ENCODE measurements at regions not wholly inside any gene's neighbourhood (a gene's known extent, or its start where the extent isn't known, plus 50 kb on each side); places are given as distances from the start of the nearest gene placed in this dataset.
A peak's percentile ranks its signal among the peaks of the same experiment; 100 is the strongest.
"Not testable (repeated sequence)": the region's sequence is repeated elsewhere in the genome, so short reads cannot be mapped to it uniquely, and the experiment has no call there.

DNA sequence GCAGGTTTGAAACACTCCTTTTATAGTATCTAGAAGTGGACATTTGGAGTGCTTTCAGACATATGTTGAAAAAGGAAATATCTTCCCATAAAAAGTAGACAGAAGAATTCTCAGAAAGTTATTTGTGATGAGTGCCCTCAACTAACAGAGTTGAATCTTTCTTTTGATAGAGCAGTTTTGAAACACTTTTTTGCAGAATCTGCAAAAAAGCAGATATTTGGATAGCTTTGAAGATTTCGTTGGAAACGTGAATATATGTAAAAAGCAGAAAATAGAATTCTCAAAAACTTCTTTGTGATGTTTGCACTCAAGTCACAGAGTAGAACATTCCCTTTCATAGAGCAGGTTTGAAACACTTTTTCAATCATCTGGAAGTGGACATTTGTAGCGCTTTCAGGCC is 676.4 kb upstream of the ZNF337 start:
- DNase-seq: not testable (repeated sequence)

DNA sequence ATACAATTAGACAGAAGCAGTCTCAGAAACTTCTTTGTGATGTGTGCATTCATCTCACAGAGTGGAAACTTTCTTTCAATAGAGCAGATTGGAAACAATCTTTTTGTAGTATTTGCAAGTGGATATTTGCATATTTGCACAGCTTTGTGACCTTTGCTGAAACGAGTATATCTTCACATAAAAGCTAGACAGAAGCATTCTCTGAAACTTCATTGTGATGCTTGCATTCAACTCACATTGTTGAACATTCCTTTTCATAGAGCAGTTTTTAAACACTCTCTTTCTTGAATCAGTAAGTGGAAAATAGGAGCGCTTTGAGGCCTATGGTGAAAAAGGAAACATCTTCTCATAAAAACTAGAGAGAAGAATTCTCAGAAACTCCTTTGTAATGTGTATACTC is 657.9 kb upstream of the ZNF337 start:
- no peak for DNase-seq

DNA sequence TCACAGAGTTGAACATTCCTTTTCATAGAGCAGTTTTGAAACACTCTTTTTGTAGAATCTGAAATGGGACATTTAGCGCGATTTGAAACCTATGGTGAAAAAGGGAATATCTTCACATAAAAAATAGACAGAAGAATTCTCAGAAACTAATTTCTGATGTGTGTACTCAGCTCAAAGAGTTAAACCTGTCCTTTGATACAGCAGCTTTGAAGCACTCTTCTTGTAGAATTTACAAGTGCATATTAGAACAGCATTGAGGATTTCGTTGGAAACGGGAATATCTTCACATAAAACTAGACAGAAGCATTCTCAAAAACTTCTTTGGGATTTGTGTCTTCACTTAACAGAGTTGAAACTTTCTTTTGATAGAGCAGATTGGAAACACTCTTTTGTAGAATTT is 650.7 kb upstream of the ZNF337 start:
- DNase-seq: no peak

DNA sequence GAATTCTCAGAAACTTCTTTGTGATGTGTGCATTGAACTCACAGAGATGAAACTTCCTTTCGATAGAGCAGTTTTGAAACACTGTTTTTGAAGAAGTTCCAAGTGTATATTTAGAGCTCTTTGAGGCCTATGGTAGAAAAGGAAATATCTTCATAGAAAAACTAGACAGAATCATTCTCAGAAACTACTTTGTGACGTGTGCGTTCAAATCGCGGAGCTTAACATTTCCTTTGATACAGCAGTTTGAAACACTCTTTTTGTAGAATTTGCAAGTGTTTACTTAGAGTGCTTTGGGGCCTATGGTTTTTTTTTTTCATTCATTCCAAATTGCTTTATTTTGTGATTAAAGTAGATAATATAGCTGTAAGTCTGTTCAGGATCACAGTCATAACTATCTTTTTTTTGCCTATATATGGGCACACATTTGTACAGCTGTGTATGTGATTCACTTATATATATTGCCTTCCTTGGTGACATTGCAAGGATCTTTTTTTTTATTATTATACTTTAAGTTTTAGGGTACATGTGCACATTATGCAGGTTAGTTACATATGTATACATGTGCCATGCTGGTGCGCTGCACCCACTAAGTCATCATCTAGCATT is 643.9 kb upstream of the ZNF337 start:
- DNase-seq: not testable (repeated sequence)

DNA sequence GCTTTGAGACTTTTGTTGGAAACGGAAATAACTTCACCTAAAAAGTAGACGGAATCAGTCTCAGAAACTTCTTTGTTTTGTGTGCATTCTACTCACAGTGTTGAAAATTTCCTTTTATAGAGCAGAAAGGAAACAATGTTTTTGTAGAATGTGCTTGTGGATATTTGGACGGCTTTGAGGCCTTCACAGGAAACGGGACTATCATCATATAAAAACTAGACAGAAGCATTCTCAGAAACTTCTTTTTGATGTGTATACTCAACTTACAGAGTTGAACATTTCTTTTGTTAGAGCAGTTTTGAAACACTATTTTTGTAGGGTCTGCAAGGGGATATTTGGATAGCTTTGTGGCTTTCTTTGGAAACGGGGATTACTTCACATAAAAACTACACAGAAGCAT is 627.5 kb upstream of the ZNF337 start:
- DNase-seq: no peak

DNA sequence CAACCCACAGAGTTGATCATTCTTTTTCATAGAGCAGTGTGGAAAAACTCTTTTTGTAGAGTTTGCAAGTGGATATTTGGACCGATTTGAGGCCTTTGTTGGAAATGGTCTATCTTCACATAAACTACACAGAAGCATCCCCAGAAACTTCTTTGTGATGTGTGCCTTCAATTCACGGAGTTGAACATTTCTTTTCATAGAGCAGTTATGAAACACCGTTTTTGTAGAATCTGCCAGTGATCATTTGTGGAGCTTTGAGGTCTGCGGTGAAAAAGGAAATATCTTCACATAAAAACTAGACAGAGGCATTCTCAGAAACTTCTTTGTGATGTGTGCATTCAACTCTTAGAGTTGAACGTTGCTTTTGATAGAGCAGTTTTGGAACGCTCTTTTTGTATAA is 618.4 kb upstream of the ZNF337 start:
- DNase-seq: no peak

DNA sequence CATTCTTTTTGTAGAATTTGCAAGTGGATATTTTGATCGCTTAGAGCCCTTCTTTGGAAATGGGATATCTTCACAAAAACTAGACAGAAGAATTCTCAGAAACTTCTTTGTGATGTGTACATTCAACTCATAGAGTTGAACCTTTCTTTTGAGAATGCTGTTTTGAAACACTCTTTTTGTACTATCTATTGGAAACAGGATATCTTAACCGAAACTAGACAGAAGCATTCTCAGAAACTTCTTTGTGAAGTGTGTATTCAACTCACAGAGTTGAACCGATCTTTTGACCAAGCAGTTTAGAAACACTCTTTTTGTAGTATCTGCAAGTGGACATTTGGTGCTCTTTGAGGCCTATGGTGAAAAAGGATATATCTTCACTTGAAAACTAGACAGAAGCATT is 613.1 kb upstream of the ZNF337 start:
- not testable (repeated sequence) for DNase-seq

DNA sequence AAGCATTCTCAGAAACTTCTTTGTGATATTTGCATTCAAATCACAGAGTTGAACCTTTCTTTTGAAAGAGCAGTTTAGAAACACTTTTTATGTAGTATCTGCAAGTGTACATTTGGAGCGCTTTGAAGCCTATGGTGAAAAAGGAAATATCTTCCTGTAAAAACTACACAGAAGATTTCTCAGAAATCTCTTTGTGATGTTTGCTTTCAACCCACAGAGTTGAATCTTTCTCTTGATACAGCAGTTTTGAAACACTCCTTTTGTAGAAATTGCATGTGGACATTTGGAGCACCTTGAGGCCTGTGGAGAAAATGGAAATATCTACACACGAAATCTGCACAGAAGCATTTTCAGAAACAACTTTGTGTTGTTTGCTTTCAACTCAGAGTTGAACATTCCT is 612.3 kb upstream of the ZNF337 start:
- DNase-seq: no peak

DNA sequence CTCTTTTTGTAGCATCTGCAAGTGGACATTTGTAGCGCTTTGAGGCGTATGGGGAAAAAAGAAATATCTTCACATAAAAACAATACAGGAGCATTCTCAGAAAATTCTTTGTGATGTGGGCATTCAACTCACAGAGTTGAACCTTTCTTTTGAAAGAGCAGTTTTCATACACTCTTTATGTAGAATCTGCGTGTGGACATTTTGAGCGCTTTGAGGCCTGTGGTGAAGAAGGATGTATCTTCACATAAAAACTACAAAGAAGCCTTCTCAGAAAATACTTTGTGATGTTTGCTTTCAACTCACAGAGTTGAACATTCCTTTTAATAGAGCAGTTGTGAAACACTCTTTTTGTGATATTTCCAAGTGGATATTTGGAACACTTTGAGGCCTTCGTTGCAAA is 598.4 kb upstream of the ZNF337 start:
- no peak for DNase-seq

DNA sequence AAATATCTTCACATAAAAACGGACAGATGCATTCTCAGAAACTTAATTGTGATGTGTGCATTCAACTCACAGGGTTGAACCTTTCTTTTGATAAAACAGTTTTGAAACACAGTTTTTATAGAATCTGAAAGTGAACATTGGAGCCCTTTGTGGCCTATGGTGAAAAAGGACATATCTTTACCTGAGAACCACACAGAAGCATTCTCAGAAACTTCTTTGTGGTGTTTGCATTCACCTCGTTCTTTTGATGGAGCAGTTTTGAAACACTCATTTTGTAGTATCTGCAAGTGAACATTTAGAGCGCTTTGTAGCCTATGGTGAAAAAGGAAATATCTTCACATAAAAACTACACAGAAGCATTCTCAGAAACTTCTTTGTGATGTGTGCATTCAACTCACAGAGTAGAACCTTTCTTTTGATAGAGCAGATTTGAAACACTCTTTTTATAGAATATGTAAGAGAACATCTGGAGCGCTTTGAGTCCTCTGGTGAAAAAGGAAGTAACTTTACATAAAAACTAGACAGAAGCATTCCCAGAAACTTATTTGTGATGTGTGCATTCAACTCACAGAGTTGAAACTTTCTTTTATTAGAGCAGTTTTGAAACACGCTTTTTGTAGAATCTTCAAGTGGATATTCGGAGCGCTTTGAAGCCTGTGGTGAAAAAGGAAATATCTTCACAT is 591.9 kb upstream of the ZNF337 start:
- DNase-seq: not testable (repeated sequence)

DNA sequence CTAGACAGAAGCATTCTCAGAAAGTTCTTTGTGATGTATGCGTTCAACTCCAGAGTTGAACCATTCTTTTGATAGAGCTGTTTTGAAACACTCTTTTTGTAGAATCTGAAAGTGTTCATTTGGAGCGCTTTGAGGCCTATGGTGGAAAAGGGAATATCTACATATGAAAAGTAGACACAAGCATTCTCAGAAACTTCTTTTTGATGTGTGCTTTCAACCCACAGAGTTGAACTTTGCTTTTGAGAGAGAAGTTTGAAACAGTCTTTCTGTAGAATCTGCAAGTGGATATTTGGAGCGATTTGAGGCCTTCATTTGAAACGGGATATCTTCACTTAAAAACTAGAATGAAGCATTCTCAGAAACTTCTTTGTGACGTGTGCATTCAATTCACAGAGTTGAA is 582.6 kb upstream of the ZNF337 start:
- no peak for DNase-seq

DNA sequence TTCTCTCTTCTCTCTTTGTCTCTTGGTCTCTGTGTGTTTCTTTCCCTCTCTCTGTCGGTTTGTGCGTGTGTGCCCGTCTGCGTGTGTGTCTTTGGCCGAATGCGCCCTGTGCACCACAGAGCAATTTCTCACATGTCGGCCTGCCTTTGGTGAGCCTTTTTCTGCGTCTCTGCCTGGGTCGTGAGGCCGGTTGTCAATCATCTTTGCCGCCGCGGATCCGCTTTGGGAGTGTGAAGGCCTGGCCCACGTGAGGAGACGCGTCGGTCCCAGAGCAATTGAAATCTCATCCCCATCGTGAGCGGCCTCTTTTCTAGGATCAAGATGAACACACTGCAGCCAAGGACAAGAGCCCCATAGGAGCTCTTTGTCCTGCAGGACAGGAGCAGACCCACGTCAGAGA is 580.7 kb upstream of the ZNF337 start:
- no peak for DNase-seq

DNA sequence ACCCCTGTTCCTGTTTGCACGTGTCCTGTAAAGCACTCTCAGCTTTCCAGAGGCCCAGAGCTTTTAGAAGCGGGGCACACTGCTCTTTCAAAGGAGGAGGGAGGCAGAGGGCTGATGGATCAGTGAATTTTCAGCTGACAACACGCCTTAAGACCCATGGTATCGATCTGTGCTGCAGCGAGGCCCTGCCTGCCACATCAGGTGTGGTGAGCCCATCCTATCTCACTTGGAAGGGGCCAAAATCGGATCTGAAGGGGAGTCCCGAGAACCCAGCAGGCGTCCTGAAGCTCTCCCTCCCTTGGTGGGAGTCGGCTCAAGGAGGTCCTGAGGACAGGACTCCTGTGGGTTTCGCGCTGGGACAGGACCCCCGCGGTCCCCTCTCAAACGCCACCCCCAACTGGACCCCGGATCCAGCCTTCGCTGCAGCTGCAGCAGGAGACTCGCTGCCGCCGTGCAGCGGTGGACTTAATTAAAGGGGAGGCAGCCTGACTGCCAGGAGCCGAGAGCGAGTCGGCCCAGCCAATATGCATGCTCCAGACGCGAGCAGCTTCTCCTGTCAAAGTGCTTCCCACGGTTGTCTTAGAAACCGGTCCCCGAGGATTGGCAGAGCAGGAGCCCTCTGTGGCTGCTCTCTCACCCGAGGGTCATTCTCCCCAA is 580.0 kb upstream of the ZNF337 start:
- peak; percentile 10 for DNase-seq

DNA sequence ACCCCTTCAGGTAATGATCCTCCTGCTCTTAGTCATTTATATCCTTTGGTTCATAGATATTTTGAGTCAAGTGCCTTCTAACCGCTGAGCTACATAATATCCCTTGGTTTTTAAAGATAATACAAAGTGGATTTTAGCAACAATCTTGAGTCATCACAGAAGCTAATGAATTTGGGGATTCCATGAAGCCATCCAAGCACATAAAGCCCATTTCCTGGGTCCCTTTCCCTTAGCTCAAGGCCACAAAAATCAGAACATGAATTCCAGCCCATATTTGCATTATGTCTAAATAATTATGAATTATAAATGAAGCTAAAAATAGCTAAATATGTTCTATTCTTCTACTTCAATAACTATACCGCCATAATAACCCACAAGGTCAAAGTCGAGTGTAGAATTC is 572.1 kb upstream of the ZNF337 start:
- DNase-seq: not testable (repeated sequence)

DNA sequence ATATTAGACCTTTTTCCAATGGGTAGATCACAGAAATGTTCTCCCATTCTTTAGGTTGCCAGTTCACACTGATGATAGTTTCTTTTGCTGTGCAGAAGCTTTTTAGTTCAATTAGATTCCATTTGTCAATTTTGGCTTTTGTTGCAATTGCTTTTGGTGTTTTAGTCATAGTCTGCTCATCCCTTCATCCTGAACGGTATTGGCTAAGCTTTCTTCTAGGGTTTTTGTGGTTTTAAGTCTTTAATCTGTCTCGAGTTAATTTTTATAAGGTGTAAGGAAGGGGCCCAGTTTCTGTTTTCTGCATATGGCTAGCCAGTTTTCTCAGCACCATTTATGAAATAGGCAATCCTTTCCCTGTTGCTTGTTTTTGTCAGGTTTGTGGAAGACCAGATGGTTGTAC is 564.3 kb upstream of the ZNF337 start:
- DNase-seq: not testable (repeated sequence)

DNA sequence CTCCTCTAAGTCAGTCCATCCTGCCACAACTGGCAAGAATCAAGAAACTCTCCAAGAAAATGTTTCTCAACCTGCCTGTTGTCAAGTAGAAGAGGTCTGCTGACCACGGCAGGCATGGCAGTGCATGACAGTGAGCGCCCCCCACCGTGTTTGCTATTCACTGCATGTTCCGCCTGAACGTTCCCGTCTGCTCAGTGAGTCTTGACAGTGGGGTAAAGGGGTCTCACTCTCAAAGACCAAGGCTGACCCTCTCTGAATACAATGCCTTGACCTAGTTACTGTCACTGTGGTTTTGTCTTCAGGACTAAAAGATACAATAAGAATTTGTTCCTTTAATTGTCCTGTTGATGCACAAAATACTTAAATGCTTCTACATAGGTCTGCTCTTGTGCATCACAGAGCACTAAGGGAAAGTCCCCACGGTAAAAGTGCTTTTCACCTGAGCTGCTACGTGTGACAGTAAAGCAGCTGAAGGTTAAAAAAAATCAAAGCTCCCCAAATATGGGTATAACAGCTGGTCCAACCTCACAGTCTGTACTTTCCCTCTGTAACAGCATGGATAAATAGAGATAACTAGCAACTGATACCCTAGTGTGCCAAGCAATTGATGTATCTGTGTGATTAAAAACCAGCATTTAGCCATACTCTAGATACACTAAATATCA is 555.8 kb upstream of the ZNF337 start:
- DNase-seq: not testable (repeated sequence)

DNA sequence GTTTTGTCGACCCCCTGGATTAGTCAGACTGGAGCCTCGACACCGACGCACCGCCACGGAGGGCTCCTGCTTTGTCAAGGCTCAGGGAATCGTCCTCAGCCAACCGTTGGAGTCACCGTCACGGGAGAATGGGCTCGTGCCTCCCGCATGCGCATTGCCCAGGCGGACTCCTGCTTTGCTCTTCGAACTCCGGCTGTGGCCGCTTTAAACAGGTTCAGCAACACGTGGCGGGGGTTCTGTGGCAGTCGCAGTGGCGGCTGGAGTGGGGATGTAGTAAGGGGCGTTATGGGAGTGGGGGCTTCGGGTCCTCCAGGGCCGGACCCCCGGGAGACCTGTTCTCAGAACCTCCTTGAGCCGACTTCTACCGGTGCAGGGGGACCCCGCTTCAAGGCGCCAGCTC is 554.7 kb upstream of the ZNF337 start:
- DNase-seq: not testable (repeated sequence)

DNA sequence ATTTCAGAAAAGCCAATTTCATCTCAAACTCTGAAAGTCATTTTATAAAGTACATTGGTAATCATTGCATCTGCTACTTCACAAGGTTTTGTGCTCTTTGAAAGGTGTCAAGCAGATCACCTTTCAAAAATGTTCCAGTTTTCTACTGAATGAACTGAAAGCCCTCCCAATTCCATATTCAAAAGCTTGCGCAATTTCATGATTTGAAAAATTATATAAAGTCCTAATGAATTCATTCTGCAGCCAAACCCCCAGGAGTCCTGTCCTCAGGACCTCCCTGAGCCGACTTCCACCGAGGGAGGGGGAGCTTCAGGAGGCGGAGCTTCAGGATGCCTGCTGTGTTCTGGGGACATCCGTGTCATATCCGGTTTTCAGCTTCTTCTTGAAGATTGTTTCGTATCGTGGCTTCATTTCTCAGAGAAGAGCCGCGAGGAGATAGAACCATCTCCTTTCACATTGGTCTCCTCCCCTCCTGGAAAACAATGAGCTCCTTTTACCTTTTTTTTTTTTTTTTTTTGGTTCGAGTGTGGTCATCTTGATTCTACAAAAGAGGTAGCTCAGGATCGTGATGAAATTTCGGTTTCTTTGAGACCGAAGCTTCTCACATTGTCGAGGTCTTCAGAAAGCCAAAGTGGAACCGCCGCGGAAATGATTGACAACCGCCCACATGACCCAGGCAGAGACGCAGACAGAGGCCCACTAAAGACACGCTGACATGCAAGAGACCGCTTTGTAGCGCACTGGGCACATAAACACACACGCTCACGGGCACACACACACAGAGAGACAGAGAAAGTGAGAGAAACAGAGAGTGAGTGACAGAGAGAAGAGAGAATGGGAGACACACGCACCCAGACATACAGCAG is 553.8 kb upstream of the ZNF337 start:
- DNase-seq: not testable (repeated sequence)

DNA sequence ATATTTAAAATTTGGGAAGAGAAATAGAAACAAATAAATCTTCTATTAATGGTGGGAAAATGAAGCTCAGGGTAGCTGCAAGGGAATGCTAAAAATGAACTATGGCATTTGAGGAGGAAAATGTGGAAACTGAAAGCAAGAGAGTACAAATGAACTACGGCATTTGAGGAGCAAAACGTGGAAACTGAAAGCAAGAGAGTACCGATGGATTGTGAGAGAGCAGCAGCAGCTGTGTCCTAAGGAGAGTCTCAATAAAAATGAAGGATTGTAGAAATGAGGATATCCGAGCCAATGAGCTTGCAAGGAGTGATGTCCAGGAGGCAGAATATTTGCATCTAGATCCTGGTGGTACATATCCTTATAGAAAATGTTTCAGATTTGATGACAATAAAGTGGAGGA is 547.1 kb upstream of the ZNF337 start:
- no peak for DNase-seq

DNA sequence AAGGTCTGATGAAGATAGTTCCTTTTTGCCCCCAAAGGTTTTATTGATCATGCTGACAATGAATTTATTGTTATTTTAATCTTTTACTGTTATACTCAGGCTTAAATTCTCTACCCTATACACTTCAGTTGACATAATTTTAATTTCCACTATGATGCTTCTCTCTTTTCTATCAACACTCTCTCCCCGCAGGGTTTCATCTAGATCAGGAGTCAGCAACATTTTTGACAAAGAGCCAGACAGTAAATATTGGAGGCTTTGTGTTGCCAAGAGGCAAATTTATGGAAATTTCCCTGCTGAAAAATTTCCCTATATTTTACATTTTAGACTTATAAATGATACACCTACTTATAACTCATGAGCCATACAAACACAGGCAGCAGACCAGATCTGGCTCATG is 524.0 kb upstream of the ZNF337 start:
- DNase-seq: not testable (repeated sequence)

DNA sequence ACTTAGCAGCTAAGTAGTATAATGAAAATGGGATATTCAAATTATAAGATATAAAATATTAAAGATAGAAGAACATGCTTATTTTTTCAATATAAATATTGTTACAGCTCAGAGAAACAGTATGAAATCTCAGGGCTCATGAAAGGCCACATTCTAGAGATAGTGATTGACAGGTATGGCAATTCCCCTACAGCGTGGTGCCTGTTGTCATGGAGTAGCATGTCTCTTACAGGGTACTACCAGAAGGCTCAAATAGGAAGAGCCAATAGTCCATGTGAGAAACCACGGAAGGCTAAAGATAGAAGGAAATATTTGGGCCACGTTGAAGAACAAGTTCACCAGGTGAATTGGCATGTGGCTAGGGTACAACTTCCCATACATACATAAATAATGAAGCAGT is 522.9 kb upstream of the ZNF337 start:
- DNase-seq: not testable (repeated sequence)

DNA sequence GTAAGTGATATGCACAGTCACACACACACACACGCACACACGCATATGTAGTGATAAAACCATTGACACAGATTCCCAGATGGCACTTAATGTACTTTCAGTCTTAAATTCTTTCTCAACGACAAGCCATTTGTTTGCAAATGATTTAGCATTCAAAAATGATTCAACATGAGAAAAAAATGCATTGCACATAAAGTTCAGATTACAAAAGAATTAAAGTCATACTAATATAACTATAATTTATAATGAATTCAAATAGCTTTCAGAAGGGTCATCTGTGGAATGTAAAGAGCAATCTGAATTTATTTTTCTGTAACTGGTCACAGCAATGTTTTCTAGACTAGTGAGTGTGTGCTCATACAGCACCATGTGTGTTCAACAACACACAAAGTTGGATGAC is 521.6 kb upstream of the ZNF337 start:
- DNase-seq: no peak

DNA sequence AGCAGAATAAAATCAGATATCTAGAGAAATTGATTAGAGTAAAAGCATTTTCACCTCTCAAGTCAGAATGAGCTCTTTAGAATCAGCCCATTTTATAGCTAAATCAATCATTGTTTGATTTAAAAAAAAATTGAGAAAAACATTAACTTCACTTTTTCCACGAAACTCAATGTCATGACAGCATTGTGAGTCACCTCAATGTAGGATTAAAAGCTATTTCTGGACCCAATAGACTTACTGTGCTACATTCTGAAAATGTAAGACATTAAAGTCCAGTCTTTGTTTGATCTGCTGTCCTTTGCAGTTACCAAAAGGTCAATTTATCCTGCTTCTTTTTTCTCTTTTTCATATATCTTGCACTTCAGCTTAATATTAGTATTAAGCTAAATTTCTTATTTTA is 519.4 kb upstream of the ZNF337 start:
- no peak for DNase-seq
